Transverse colon (tissue), 4 donors: ENCODE measurements at regions not wholly inside any gene's neighbourhood (a gene's known extent, or its start where the extent isn't known, plus 50 kb on each side); places are given as distances from the start of the nearest gene placed in this dataset.

ENCODE experiments used
- CTCF ChIP-seq, 5 experiments: fragments of 200-600 bp in 3 of 5; fragments of 450-650 bp in 2 of 5; sonication (generic) in 3 of 5; IDR thresholded peaks; 1 replicate in 2 of 5; 2 replicates in 3 of 5; pipeline ENCODE4 v1.5.1; 2016 to 2017; ENCODE audit warnings: antibody characterized with exemption in 5 of 5, inconsistent platforms in 3 of 5, mild to moderate bottlenecking in 2 of 5, moderate library complexity in 1 of 5
- EP300 ChIP-seq: sonication (generic); formaldehyde crosslinking; IDR thresholded peaks from one replicate; pipeline ENCODE4 v1.6.1; 2017; ENCODE audit warnings: antibody characterized with exemption, low read depth
- POLR2A ChIP-seq: fragments of 450-650 bp; IDR thresholded peaks from one replicate; pipeline ENCODE4 v1.6.1; 2016; ENCODE audit warnings: antibody characterized with exemption, mild to moderate bottlenecking, moderate library complexity
- POLR2AphosphoS5 ChIP-seq, 3 donors: sonication (generic); formaldehyde crosslinking; IDR thresholded peaks; one replicate each; pipeline ENCODE4 v1.6.1; 2016; ENCODE audit warnings: antibody characterized with exemption in 3 of 3

- TF ChIP-seq CTCF (IDR thresholded peaks at IDR 0.05) (no peak), POLR2A (no peak), EP300 (no peak), POLR2AphosphoS5 (IDR thresholded peaks at IDR 0.05) (no peak)
Observed at GRCh38 chr20:57835074-57835452, 125.2 kb upstream of the PMEPA1 start.
